GM19467 (cell line): ENCODE measurements at regions not wholly inside any gene's neighbourhood (a gene's known extent, or its start where the extent isn't known, plus 50 kb on each side); places are given as distances from the start of the nearest gene placed in this dataset.

Experiments used
- ATAC-seq: cut with Tn5 transposase; IDR thresholded peaks from one replicate; pipeline ENCODE4 v1.9.1; 2021; ENCODE audit warnings: mild to moderate bottlenecking, moderate library complexity; ENCODE audit not compliant: unreplicated experiment

- ATAC-seq = no peak
These were observed 449.8 kb downstream of the ARHGEF28 start for GRCh38 chr5:74075501-74076484.

GRCh38 chr5:74074111-74074510 is 448.1 kb downstream of the ARHGEF28 start:
- ATAC-seq = no peak

GRCh38 chr5:74073257-74073656 is 447.3 kb downstream of the ARHGEF28 start:
- ATAC-seq = no peak

GRCh38 chr5:74072646-74073045 is 446.6 kb downstream of the ARHGEF28 start:
- no peak for ATAC-seq

GRCh38 chr5:74070766-74071165 is 444.8 kb downstream of the ARHGEF28 start:
- no peak for ATAC-seq

- no peak for ATAC-seq
These were observed 443.7 kb downstream of the ARHGEF28 start for GRCh38 chr5:74069741-74070140.

GRCh38 chr5:74067748-74068541 is 441.9 kb downstream of the ARHGEF28 start:
- no peak for ATAC-seq

GRCh38 chr5:74064911-74065310 is 438.9 kb downstream of the ARHGEF28 start:
- no peak for ATAC-seq

- no peak for ATAC-seq
These were observed 438.2 kb downstream of the ARHGEF28 start for GRCh38 chr5:74064225-74064624.

- ATAC-seq = no peak
These were observed 437.8 kb downstream of the ARHGEF28 start for GRCh38 chr5:74063821-74064220.

GRCh38 chr5:74063346-74063745 is 437.4 kb downstream of the ARHGEF28 start:
- no peak for ATAC-seq

- no peak for ATAC-seq
These were observed 435.3 kb downstream of the ARHGEF28 start for GRCh38 chr5:74061292-74061691.

GRCh38 chr5:74059706-74060105 is 433.7 kb downstream of the ARHGEF28 start:
- no peak for ATAC-seq

- ATAC-seq = no peak
These were observed 430.8 kb downstream of the ARHGEF28 start for GRCh38 chr5:74056789-74057164.

- ATAC-seq = no peak
These were observed 430.3 kb downstream of the ARHGEF28 start for GRCh38 chr5:74056107-74056788.

- ATAC-seq = no peak
These were observed 429.6 kb downstream of the ARHGEF28 start for GRCh38 chr5:74055486-74056106.

GRCh38 chr5:74054641-74055421 is 428.8 kb downstream of the ARHGEF28 start:
- ATAC-seq = no peak

- ATAC-seq = no peak
These were observed 428.1 kb downstream of the ARHGEF28 start for GRCh38 chr5:74054139-74054538.

- no peak for ATAC-seq
These were observed 426.6 kb downstream of the ARHGEF28 start for GRCh38 chr5:74052441-74053221.
